ENCODE measurements at regions not wholly inside any gene's neighbourhood (a gene's known extent, or its start where the extent isn't known, plus 50 kb on each side); places are given as distances from the start of the nearest gene placed in this dataset.
"Not testable (repeated sequence)": the region's sequence is repeated elsewhere in the genome, so short reads cannot be mapped to it uniquely, and the experiment has no call there.

DNA sequence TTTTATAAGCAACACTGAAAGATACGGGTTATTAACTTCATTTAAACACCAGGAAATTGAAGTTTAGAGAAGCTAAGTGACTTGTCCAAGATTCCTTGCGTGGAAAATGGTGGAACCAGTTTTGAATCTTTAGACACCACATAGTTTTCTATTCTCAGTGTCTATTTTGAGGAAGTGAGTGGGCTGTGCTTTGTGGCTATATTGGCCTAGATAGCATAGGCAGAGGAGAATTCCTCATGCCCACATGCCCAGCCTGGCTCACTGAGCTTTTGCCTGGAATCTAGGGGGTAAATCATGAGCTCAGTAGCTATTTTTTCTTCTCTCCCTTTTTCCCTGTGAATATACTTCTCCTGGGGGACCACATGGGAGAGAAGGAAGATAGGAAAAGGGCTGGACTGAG, 431.3 kb downstream of the HS3ST3B1 start:
- DNase-seq (ENCODE audit: low spot score): no peak

DNA sequence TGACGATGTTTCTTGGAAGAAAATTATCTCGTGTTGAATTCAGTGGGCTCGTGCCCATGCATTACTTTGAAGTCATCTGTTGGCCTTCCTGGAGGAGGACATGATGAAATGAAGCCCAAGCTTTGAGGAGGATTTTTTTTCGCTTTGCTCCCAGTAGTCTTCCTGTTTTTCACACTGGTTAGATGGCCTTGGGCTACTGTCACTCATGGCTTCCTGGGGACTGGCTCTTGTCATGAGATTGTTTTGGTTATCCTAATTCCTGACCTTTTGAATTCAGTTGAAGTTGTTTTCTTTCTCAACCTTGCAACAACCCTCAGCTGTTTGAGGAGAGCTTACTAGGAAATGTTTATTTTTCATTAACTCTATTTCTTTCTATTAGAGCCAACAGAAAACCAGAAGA, 430.7 kb downstream of the HS3ST3B1 start:
- no peak for DNase-seq (ENCODE audit: low spot score)

DNA sequence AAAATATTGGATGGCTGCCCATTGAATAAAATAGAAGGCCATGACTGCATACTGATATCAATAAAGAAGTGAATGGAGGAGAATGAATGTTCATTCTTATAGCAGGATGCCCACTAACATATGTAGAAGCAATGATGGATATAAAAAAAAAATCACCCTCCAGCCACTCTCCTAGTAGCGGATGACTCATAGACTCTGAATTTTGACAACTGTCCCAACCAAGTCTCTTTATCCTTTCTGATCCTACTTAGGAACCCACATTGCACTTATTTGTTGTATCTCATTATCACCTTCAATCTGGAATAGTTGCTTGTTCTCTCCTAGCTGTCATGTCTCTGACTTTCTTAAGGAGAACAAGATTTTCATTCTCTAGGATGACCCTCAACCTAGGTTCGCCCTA, 429.9 kb downstream of the HS3ST3B1 start:
- DNase-seq (ENCODE audit: low spot score): no peak

GRCh38 chr17:14725729-14726128, 424.8 kb downstream of the HS3ST3B1 start:
- no peak for DNase-seq (ENCODE audit: low spot score)

DNA sequence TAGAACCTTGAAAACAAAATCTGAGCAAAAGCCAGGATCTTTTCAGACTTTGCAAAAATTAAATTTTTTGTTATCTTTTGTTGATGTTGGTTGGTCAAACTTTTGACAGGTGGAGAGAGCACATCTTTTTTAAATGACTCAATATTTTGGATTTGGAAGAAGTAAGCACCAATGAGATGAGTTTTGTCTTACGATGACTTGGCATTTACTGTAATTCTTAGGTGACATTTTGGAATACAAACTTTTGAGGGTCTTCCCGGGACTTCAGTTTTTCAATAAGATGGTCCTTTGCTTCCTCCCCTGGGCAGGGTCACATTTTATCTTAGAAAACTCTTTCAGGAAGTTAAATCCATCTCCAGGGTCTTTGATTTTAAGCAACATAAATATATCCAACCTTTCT, 423.9 kb downstream of the HS3ST3B1 start:
- no peak for DNase-seq (ENCODE audit: low spot score)

DNA sequence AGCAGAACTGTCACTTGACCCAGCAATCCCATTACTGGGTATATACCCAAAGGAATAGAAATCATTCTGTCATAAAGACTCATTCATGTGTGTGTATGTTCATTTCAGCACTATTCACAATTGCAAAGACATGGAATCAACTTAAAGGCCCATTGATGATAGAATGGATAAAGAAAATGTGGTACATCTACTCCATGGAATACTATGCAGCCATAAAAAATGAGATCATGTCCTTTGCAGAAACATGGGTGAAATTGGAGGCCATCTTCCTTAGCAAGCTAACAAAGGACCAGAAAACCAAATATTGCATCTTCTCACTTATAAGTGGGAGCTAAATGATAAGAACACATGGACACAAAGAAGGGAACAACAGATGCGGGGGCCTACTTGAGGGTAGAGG, 422.5 kb downstream of the HS3ST3B1 start:
- DNase-seq (ENCODE audit: low spot score): not testable (repeated sequence)

DNA sequence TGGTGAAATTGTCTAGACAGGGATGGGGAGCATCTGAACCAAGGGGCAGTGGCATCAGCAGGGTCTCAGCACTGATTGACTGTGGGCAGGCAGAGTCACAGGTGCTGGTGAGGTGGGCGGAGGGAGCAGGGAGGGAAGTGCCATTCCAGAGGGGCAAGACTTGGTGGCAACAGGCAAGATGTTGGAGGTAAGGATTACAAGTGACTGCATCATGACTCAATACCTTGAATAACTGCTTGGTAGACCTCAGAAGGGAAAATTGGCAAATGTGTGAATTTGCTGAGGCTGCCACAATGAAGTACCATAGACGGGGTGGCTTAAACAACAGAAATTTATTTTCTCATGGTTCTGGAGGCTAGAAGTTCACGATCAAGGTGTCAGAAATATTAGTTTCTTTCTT, 419.1 kb downstream of the HS3ST3B1 start:
- DNase-seq (ENCODE audit: low spot score): no peak

GRCh38 chr17:14717859-14718258, 417.0 kb downstream of the HS3ST3B1 start:
- DNase-seq (ENCODE audit: low spot score): no peak

DNA sequence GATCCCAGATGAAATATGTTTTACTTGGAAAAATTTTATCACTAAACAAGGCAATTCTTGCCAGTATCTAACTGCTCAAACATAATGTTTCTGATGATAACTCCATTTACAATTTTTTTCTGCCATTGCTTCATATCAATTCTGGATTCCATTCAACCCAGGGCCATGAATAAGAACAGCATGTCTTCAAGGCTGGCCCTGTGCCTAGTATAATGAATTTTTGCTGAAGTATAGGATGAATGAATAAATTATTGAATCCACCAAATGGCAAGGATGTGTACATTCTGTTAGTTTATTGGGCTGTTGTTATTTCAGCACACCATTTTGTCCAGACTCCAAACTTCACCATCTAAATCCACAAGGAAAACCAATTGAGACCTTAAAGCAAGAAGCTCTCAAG, 414.7 kb downstream of the HS3ST3B1 start:
- DNase-seq (ENCODE audit: low spot score): no peak

DNA sequence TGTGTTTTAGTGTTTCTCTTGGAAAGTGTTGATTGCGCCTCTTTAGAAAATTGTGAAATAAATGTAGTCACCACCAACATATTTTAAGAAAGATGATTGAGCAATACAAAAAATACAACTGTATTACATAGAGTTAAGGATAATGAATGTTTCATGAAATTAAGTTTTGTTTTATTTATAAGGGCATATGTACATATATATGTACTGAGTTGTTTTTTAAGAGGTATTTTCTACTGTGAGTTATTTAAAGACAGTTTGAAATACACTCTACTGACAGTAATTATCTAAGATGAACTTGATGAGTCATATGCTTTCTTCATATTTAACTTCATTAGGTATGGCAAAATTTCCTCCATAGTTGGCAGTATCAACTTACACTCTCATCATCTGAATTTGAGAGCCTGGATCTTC, 411.7 kb downstream of the HS3ST3B1 start:
- DNase-seq (ENCODE audit: low spot score): no peak

DNA sequence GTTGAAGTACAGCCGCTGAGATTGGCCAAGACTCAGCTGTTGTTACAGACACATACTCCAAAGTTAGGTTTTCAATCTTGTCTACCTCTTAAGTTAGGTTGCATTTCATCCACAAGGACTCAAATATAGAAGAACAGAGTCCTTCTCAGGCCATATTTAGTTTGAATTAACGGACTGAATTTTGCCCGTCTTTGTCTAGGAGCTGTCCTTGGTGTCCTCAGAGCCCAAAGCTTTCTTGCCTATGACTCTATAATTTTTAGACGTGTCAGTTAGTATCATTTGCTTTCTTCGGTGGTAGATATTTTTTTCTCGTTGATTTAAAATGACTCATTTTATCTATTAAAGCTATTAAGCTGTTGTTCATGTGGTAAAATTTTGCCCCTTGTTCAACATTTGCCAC, 403.2 kb downstream of the HS3ST3B1 start:
- no peak for DNase-seq (ENCODE audit: low spot score)

GRCh38 chr17:14701886-14702285, 401.0 kb downstream of the HS3ST3B1 start:
- DNase-seq (ENCODE audit: low spot score): no peak

GRCh38 chr17:14699574-14700185, 398.8 kb downstream of the HS3ST3B1 start:
- no peak for DNase-seq (ENCODE audit: low spot score)

- no peak for DNase-seq (ENCODE audit: low spot score)
Measured at GRCh38 chr17:14693382-14693781, 392.5 kb downstream of the HS3ST3B1 start.

- DNase-seq (ENCODE audit: low spot score): no peak
Measured at GRCh38 chr17:14690704-14691103, 389.8 kb downstream of the HS3ST3B1 start.

- DNase-seq (ENCODE audit: low spot score): no peak
Measured at GRCh38 chr17:14688134-14688533, 387.3 kb downstream of the HS3ST3B1 start.

- no peak for DNase-seq (ENCODE audit: low spot score)
Measured at GRCh38 chr17:14672830-14673229, 371.9 kb downstream of the HS3ST3B1 start.

- DNase-seq (ENCODE audit: low spot score): no peak
Measured at GRCh38 chr17:14670861-14671260, 370.0 kb downstream of the HS3ST3B1 start.

DNA sequence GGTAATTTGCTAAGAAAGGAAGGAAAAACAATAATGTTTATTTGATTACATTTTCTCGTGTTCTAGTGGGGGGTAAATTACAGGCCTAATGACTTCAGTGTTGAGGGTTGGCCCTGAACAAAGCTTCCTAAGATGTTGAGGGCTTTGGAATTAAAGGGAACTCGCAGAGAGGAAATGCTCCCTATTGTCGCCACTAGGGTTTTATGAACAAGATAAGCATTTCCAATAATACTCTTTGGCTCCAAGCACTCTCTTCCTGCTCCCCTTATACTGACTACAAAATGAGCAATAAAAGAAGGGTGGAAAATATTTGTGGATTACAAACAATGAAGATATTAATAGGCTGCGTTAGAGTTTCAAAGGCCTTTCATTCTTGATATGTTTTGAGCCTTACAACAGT, 363.6 kb downstream of the HS3ST3B1 start:
- DNase-seq (ENCODE audit: low spot score): no peak

DNA sequence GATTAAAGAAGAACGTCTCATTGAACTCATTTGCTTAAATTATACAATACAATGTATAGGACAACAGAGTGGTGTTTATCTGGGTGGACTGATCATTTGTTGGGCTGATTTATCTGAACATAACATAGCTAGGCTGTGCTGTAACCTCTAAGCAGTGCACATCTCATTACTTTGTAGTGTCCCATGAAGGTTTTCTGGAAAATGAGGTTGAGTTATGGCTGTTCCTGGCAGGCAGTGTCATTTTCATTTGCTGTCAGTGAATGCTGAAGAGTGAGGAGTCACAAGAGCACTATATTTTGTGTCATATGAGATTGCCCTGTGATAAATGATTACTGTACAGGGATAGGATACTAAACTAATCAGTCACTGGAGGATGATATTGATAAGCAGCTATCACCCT, 340.2 kb downstream of the HS3ST3B1 start:
- DNase-seq (ENCODE audit: low spot score): no peak

DNA sequence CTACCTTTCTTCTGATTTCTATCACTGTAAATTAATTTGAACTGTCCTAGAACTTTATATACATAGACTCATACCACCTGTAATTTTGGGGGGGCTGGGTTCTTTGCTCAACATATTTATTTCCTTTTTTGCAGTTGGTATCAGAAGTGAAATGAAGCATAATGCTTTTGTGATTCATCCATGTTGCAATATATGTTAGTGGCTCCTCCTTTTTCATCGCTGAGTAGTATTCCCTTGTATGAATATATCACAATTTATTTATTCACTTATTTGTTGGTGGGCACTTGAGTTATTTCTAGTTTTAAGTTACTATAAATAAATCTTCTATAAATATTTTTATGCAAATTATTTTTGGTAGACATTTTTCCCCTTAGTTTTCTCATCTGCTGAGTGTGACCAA, 336.4 kb downstream of the HS3ST3B1 start:
- no peak for DNase-seq (ENCODE audit: low spot score)

GRCh38 chr17:14630621-14631020, 329.7 kb downstream of the HS3ST3B1 start:
- no peak for DNase-seq (ENCODE audit: low spot score)

GRCh38 chr17:14630046-14630445, 329.2 kb downstream of the HS3ST3B1 start:
- DNase-seq (ENCODE audit: low spot score): no peak

- no peak for DNase-seq (ENCODE audit: low spot score)
Measured at GRCh38 chr17:14622615-14623101, 321.8 kb downstream of the HS3ST3B1 start.
